Hepatic stellate cell (primary cell): ENCODE measurements at regions not wholly inside any gene's neighbourhood (a gene's known extent, or its start where the extent isn't known, plus 50 kb on each side); places are given as distances from the start of the nearest gene placed in this dataset.

Source experiments
- DNase-seq: peaks from one replicate; pipeline ENCODE4 v3.0.0; 2011; ENCODE audit warnings: low spot score

- DNase-seq = no peak
Observed at GRCh38 chr9:120291050-120291449, 288.9 kb downstream of the CDK5RAP2 start.

GRCh38 chr9:120289990-120290975, 289.7 kb downstream of the CDK5RAP2 start:
- no peak for DNase-seq

DNA sequence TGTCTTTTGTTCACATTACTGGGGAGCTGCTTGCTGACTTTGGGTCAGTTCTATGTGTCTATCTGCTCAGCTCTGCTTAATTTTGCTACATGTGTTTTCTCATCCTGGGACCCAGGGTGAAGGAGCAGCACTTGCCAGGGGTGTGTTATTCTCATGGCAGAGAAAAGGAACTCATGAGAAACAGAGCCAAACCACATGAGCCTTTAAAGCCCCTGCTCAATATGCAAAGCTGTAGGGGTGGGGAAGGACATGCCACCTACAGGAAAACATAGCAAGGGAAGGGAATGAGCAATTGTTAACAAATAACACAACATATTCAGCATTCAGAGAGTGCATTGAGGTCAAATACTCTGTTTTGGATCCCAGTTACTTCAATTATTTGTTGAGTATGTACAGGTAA, 290.9 kb downstream of the CDK5RAP2 start:
- DNase-seq = no peak

DNA sequence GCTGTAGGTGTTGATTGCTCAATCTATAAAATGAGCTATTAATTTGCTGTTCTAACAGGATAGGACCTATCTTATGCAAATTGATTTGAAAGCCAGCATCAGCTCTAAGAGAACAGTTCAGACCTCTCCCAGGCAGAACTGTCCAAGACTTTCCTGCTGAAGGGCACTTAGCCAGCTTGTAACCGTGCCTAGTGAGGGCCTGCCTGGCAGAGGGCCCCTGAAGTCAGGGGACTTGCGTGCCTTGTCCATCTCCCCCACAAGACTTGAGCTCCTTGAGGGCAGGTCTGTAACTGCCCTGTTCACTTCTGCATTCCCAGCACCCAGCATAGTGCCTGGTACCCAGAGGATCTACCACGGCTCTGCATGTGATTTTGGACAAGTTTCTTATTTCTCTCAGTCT, 293.4 kb downstream of the CDK5RAP2 start:
- no peak for DNase-seq

GRCh38 chr9:120284821-120285220, 295.1 kb downstream of the CDK5RAP2 start:
- DNase-seq = no peak

GRCh38 chr9:120281665-120282064, 298.3 kb downstream of the CDK5RAP2 start:
- DNase-seq = no peak

DNA sequence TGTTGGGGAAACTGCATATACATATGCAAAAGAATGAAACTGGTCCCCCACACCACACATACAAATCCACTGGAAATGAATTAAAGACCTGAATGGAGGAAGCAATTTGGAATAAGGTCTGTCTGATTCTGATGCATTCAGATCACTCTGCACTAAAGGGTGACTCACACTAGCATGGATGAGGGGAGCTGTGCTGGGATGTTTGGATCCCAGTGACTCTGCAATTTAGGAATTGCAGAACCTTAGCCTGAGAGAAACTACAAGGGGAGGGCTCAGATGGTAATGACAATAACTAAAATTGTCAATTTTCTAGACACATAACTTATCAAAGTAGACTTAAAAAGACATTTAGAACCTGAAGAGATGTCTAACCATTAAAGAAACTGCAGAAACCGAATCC, 312.0 kb downstream of the CDK5RAP2 start:
- DNase-seq = no peak

GRCh38 chr9:120265791-120266190, 314.2 kb downstream of the CDK5RAP2 start:
- DNase-seq = no peak

DNA sequence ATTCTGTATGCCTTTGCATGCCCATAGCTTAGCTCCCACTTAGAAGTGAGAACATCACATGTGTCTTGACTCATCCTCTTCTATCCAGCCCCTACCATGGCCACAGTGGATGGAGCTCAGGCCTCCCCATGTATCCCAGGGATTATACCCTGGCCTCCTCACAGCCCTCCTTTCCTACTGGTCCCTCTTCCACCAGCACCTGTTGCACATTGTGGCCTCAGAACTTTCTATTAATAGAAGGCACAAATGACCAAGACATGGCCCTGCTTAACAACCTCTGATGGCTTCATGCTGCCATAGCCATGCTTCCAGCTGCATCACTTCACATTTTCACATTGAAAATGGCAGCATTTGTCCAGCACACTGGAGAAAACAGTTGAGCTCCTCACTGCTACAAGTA, 315.4 kb downstream of the CDK5RAP2 start:
- no peak for DNase-seq

- no peak for DNase-seq
Observed at GRCh38 chr9:120263836-120264235, 316.1 kb downstream of the CDK5RAP2 start.

- DNase-seq = no peak
Observed at GRCh38 chr9:120261419-120261818, 318.5 kb downstream of the CDK5RAP2 start.

GRCh38 chr9:120259100-120259499, 320.9 kb downstream of the CDK5RAP2 start:
- DNase-seq = no peak

- DNase-seq = no peak
Observed at GRCh38 chr9:120258096-120258495, 321.9 kb downstream of the CDK5RAP2 start.

GRCh38 chr9:120257483-120257882, 322.5 kb downstream of the CDK5RAP2 start:
- no peak for DNase-seq

DNA sequence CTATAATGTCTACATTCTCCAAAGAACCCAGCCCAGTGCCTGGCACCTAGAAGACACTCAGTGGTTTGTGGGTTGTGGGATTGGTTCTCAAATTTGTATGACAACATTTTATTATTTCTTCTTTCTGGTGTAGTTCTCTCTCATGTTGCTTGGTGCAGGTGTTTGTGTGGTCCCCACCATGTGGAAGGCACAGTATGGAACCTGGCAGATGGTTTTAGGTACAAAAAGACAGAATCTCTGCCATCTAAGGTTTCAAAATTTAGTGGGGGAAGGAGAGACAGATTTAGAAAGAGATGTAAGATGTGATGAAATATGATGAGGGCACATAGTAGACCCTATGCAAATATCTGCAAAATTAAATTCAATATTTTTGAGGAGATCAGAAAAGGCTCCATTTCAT, 323.8 kb downstream of the CDK5RAP2 start:
- no peak for DNase-seq

- no peak for DNase-seq
Observed at GRCh38 chr9:120252248-120252647, 327.7 kb downstream of the CDK5RAP2 start.

- DNase-seq = no peak
Observed at GRCh38 chr9:120242116-120242811, 337.7 kb downstream of the CDK5RAP2 start.

- DNase-seq = no peak
Observed at GRCh38 chr9:120236596-120236995, 343.4 kb downstream of the CDK5RAP2 start.

DNA sequence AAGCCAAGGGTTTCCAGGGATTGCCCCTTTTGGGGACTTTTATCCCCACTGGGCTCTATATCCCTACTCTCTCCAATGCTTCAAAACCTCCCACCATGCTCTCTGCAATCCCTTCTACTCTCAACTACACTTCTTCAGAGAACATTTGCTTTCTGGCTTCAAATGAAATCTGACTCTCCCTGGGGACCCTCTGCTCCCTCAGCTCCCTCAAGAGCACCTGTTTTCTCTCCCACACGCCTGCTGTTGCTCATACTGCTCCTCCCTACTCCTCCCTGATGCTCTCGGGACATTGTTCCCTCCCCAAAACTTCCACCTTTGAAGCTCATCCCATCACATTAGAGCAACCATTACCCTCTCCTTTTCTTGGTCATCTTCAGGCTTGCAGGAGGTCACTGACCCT, 344.9 kb downstream of the CDK5RAP2 start:
- no peak for DNase-seq

GRCh38 chr9:120230227-120230626, 349.7 kb downstream of the CDK5RAP2 start:
- no peak for DNase-seq

DNA sequence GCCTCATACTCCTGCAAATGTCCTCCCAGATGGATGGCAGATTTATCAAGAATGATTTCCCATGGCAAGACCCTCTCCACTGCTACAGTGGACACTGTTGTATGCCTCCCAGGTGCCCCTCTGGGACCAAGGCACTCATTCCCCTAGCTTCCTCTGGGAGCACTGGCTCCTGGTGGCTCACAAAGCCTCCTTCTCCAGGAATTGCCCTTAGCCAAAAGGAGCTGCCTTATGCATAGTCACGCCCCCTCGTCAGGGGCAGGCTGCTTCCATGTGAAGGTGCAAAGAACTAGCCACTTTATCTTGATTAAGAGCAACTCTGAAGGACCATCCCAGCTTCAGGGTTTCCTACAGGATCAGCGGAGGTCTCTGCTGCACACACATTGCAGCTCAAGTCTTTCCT, 358.1 kb downstream of the CDK5RAP2 start:
- no peak for DNase-seq

DNA sequence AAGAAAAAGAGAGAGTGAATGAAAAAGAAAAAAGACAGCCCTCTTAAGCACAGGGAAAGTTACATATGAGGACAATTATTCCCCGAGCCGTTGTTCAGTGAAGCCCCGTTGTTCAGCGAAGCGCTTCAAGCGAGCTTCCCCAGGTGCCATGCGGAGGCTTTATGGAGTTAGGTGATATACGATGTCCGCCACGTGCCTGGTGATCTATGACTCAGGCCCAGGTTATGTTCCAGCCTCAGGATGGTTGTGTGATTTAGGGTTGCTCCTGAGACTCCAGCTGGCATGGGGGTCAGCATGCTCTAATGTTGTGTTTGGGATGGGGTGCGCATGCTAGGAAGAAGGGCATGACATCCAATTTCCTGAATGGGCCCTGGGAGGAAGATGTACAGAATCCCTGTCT, 365.6 kb downstream of the CDK5RAP2 start:
- no peak for DNase-seq

DNA sequence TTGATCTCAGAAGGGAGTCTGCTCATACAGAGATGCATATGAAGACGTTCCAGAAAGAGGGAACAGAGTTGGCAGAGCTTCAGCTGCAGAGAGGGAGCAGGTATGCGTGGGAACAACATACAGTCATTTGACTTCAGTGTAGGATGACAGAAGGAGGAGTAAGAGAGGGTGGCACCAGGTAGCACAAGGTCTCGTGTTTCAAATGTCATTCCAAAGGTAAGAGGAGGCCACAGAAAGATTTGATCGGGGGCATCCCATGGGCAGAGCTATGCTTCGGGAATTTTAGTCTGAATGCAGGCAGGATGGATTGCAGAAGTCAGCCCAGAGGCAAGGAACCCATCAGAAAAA, 367.1 kb downstream of the CDK5RAP2 start:
- no peak for DNase-seq
